SK-N-SH (cell line): ENCODE measurements at regions not wholly inside any gene's neighbourhood (a gene's known extent, or its start where the extent isn't known, plus 50 kb on each side); places are given as distances from the start of the nearest gene placed in this dataset.

Experiments
- CTCF ChIA-PET: fragments of 300-600, 350-600 bp; formaldehyde crosslinking; extraction: SDS; loops from one replicate; lab custom pipeline; 2021; lab: Yijun Ruan, JAX
- POLR2A ChIA-PET: fragments of 350-600 bp; sonication (Branson Sonifier 250); formaldehyde crosslinking; extraction: SDS; loops from one replicate; lab custom pipeline; 2020; ENCODE audit warnings: antibody characterized with exemption, inconsistent platforms; lab: Yijun Ruan, JAX
- DNase-seq: peaks from one replicate; pipeline ENCODE4 v3.0.0; 2012
- H2AFZ ChIP-seq: fragments of 200-600 bp; sonication (generic); 2 replicates; pipeline ENCODE4 v1.8.1; 2016; ENCODE audit warnings: antibody characterized with exemption, mild to moderate bottlenecking, low read depth
- H3F3A ChIP-seq: fragments of 200-600 bp; sonication (generic); replicated peaks from 2 replicates; pipeline ENCODE3; 2016; ENCODE audit warnings: antibody characterized with exemption, mild to moderate bottlenecking; ENCODE audit not compliant: insufficient read depth
- H3K27ac ChIP-seq, 2 experiments: fragments of 200-500 bp in 1 of 2; fragments of 200-600 bp in 1 of 2; sonication (Bioruptor generic) in 1 of 2; sonication (generic), shearing (Covaris generic) in 1 of 2; 2 replicates each; pipeline versions ENCODE4 v1.5.1 to v1.6.1; 2014 to 2016; ENCODE audit warnings: low read depth in 2 of 2, inconsistent platforms in 1 of 2, low read length in 1 of 2, mild to moderate bottlenecking in 1 of 2, mixed read lengths in 1 of 2
- H3K27me3 ChIP-seq: fragments of 200-600 bp; sonication (generic), shearing (Covaris generic); 2 replicates; pipeline ENCODE4 v1.6.1; 2016; ENCODE audit warnings: mixed run types; ENCODE audit not compliant: insufficient read depth
- H3K36me3 ChIP-seq, 2 experiments: fragments of 200-500 bp in 1 of 2; fragments of 200-600 bp in 1 of 2; sonication (Bioruptor generic) in 1 of 2; sonication (generic) in 1 of 2; replicated peaks in 1 of 2; 2 replicates each; pipeline versions ENCODE3 to v1.5.1; 2014 to 2016; ENCODE audit warnings: low read length in 1 of 2, mild to moderate bottlenecking in 1 of 2; ENCODE audit not compliant: insufficient read depth in 2 of 2, control insufficient read depth in 1 of 2
- H3K4me1 ChIP-seq, 2 experiments: fragments of 200-500 bp in 1 of 2; fragments of 200-600 bp in 1 of 2; sonication (Bioruptor generic) in 1 of 2; sonication (generic), shearing (Covaris generic) in 1 of 2; 2 replicates each; pipeline versions ENCODE4 v1.5.1 to v1.6.1; 2014 to 2016; ENCODE audit warnings: low read depth in 1 of 2, low read length in 1 of 2, mixed run types in 1 of 2; ENCODE audit not compliant: insufficient read depth in 2 of 2, control insufficient read depth in 1 of 2
- H3K4me2 ChIP-seq: fragments of 200-600 bp; sonication (generic), shearing (Covaris generic); 2 replicates; pipeline ENCODE4 v1.6.1; 2017; ENCODE audit warnings: mixed run types
- H3K4me3 ChIP-seq, 2 experiments: fragments of 200-500 bp in 1 of 2; fragments of 200-600 bp in 1 of 2; sonication (Bioruptor generic) in 1 of 2; sonication (generic), shearing (Covaris generic) in 1 of 2; 2 replicates each; pipeline versions ENCODE4 v1.5.1 to v1.8.1; 2014 to 2016; ENCODE audit warnings: low read depth in 2 of 2, inconsistent platforms in 1 of 2, low read length in 1 of 2, mild to moderate bottlenecking in 1 of 2, mixed read lengths in 1 of 2, moderate library complexity in 1 of 2
- H3K79me2 ChIP-seq: fragments of 200-600 bp; sonication (generic); 2 replicates; pipeline ENCODE4 v1.8.1; 2017; ENCODE audit warnings: mild to moderate bottlenecking; ENCODE audit not compliant: insufficient read depth
- H3K9ac ChIP-seq: fragments of 200-600 bp; sonication (generic); 2 replicates; pipeline ENCODE4 v1.6.1; 2017; ENCODE audit warnings: mixed run types
- H3K9me2 ChIP-seq: fragments of 200-600 bp; sonication (generic); 2 replicates; pipeline ENCODE4 v1.6.1; 2017; ENCODE audit warnings: mixed run types
- H3K9me3 ChIP-seq: fragments of 200-600 bp; sonication (generic); 2 replicates; pipeline ENCODE4 v1.6.1; 2017; ENCODE audit warnings: mixed run types, mild to moderate bottlenecking, moderate library complexity
- H4K20me1 ChIP-seq: fragments of 200-600 bp; sonication (generic); 2 replicates; pipeline ENCODE4 v1.6.1; 2017; ENCODE audit warnings: mild to moderate bottlenecking, mixed run types; ENCODE audit not compliant: insufficient read depth
- ELF1 ChIP-seq: IDR thresholded peaks from 2 replicates; pipeline ENCODE4 v1.4.0; 2012
- EZH2phosphoT487 ChIP-seq: fragments of 200-600 bp; sonication (generic); IDR thresholded peaks from 2 replicates; pipeline ENCODE4 v1.6.1; 2017; ENCODE audit warnings: low read depth, mixed run types, mild to moderate bottlenecking, antibody characterized with exemption, moderate library complexity, borderline replicate concordance
- FOXM1 ChIP-seq: IDR thresholded peaks from 2 replicates; pipeline ENCODE4 v1.4.0; 2012; ENCODE audit warnings: low read depth, mild to moderate bottlenecking
- GATA2 ChIP-seq: sonication (generic); formaldehyde crosslinking; IDR thresholded peaks from 2 replicates; pipeline ENCODE4 v1.5.0; 2020; ENCODE audit warnings: mild to moderate bottlenecking, missing genetic modification reagents
- RCOR1 ChIP-seq: fragments of 150-350 bp; IDR thresholded peaks from 2 replicates; pipeline ENCODE4 v1.6.1; 2017; ENCODE audit warnings: antibody characterized with exemption, low read length
- TAF1 ChIP-seq: IDR thresholded peaks from 2 replicates; pipeline ENCODE4 v1.6.1; 2012; ENCODE audit warnings: low read depth, mild to moderate bottlenecking, low read length, moderate library complexity, borderline replicate concordance
- TCF12 ChIP-seq: IDR thresholded peaks from 2 replicates; pipeline ENCODE4 v1.4.0; 2012
- TEAD4 ChIP-seq: IDR thresholded peaks from 2 replicates; pipeline ENCODE4 v1.4.0; 2012; ENCODE audit warnings: mild to moderate bottlenecking, borderline replicate concordance; ENCODE audit not compliant: insufficient read depth
- WGBS: methylation state at CpG from one replicate; pipeline ENCODE4 v1.1.6; 2017; ENCODE audit warnings: low lambda C conversion rate; 5-methylcytosine and 5-hydroxymethylcytosine counted together
- TF ChIP-seq, protein P1 (sequence below): IDR thresholded peaks from 2 replicates; pipeline ENCODE4 v1.4.0; 2012; ENCODE audit warnings: low read depth
- TF ChIP-seq, protein P2 (sequence below): IDR thresholded peaks from 2 replicates; pipeline ENCODE4 v1.4.0; 2012; ENCODE audit warnings: low read depth, borderline replicate concordance
- TF ChIP-seq, protein P3 (sequence below): fragments of 150-350 bp; IDR thresholded peaks from 2 replicates; pipeline ENCODE4 v1.6.1; 2017; ENCODE audit warnings: antibody characterized with exemption, low read length, low read depth, borderline replicate concordance
- TF ChIP-seq, protein P4 (sequence below): IDR thresholded peaks from 2 replicates; pipeline ENCODE4 v1.4.0; 2012; ENCODE audit warnings: low read depth, borderline replicate concordance
- TF ChIP-seq, protein P5 (sequence below): fragments of 200-600 bp; sonication (generic); IDR thresholded peaks from 2 replicates; pipeline ENCODE4 v1.6.1; 2017; ENCODE audit warnings: antibody characterized with exemption, mild to moderate bottlenecking, moderate library complexity

DNA sequence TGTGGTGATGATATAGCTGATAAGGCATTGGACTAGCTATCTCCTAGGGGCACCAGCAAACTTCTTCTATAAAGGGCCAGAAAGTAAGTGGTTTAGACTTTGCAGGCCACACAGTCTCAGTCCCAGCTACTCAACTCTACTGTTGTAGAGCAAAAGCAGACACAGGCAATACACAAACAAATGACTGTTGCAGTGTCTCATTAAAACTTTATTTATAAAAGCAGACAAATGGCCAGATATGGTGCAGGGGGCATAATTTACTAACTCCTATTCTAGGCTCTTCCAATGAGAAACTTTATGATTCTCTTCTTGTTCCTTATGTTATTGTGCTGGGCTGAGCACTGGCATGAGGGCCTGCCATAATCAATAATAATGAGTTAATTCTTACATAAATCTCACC lies 176.8 kb upstream of the POU3F1 start:
- Histone ChIP-seq H3K9me3 (no peaks in the 10 kb centered on the region), H3K9ac (no peak overlapping the region), H3K36me3 (no peaks in the 10 kb centered on the region), H3K4me3 (no peak overlapping the region), H3K27ac (no peak overlapping the region), H3F3A (no peaks in the 10 kb centered on the region), H3K4me1 (peaks cover 0 to 9% of the 10 kb centered on the region in 2 experiments; a peak in 1 of 4 replicates), H3K9me2 (no peaks in the 10 kb centered on the region), H3K27me3 (no peaks in the 10 kb centered on the region), H2AFZ (no peak overlapping the region), H3K79me2 (no peaks in the 10 kb centered on the region), H3K4me2 (no peak overlapping the region), H4K20me1 (no peaks in the 10 kb centered on the region)
- no peak for DNase-seq
- no peak for TF ChIP-seq FOXM1
- no peak for TF ChIP-seq TCF12
- TF ChIP-seq, protein P1, sequence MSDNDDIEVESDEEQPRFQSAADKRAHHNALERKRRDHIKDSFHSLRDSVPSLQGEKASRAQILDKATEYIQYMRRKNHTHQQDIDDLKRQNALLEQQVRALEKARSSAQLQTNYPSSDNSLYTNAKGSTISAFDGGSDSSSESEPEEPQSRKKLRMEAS: no peak
- no peak for TF ChIP-seq TAF1
- TF ChIP-seq, protein P2, sequence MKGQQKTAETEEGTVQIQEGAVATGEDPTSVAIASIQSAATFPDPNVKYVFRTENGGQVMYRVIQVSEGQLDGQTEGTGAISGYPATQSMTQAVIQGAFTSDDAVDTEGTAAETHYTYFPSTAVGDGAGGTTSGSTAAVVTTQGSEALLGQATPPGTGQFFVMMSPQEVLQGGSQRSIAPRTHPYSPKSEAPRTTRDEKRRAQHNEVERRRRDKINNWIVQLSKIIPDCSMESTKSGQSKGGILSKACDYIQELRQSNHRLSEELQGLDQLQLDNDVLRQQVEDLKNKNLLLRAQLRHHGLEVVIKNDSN: no peak
- TF ChIP-seq, protein P3, sequence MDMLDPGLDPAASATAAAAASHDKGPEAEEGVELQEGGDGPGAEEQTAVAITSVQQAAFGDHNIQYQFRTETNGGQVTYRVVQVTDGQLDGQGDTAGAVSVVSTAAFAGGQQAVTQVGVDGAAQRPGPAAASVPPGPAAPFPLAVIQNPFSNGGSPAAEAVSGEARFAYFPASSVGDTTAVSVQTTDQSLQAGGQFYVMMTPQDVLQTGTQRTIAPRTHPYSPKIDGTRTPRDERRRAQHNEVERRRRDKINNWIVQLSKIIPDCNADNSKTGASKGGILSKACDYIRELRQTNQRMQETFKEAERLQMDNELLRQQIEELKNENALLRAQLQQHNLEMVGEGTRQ: no peak
- no peak for TF ChIP-seq TEAD4
- ChIA-PET POLR2A (no interaction called here), CTCF (no interaction called here)

DNA sequence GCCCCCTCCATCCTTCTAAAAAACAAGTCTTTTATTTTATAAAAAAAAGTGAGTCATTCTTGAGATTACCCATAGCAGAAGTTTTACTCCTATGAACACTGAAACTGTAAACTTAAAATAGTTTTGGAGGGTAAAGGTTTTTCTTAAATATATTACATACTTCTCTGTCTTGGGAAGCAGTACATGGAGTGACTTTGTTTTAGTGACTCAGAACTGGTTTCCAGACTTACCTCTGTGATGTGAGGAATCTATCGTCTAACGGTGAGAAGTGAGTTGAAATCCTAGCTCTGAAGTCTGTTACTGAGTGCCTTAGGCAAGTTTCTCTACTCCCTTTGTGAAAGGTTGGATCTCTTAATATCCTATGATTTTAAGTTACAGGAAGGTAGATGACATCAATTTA lies 176.3 kb upstream of the POU3F1 start:
- Histone ChIP-seq H3K27me3 (no peaks in the 10 kb centered on the region), H3K79me2 (no peaks in the 10 kb centered on the region), H4K20me1 (no peaks in the 10 kb centered on the region), H3K9ac (no peak overlapping the region), H3K36me3 (no peaks in the 10 kb centered on the region), H3F3A (no peaks in the 10 kb centered on the region), H2AFZ (no peak overlapping the region), H3K4me2 (no peak overlapping the region), H3K9me3 (no peaks in the 10 kb centered on the region), H3K9me2 (no peaks in the 10 kb centered on the region), H3K4me1 (peaks cover 0 to 9% of the 10 kb centered on the region in 2 experiments; a peak in 1 of 4 replicates), H3K27ac (no peak overlapping the region), H3K4me3 (no peak overlapping the region)
- DNase-seq: no peak
- ChIA-PET CTCF (no interaction called here), POLR2A (no interaction called here)
- WGBS: 10% methylated on average over 2 of the region's 2 CpGs
- TF ChIP-seq EZH2phosphoT487 (no peak), GATA2 (no peak), ELF1 (no peak), RCOR1 (no peak), TEAD4 (no peak)
- TF ChIP-seq, protein P4, sequence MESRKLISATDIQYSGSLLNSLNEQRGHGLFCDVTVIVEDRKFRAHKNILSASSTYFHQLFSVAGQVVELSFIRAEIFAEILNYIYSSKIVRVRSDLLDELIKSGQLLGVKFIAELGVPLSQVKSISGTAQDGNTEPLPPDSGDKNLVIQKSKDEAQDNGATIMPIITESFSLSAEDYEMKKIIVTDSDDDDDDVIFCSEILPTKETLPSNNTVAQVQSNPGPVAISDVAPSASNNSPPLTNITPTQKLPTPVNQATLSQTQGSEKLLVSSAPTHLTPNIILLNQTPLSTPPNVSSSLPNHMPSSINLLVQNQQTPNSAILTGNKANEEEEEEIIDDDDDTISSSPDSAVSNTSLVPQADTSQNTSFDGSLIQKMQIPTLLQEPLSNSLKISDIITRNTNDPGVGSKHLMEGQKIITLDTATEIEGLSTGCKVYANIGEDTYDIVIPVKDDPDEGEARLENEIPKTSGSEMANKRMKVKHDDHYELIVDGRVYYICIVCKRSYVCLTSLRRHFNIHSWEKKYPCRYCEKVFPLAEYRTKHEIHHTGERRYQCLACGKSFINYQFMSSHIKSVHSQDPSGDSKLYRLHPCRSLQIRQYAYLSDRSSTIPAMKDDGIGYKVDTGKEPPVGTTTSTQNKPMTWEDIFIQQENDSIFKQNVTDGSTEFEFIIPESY: no peak
- TF ChIP-seq, protein P5, sequence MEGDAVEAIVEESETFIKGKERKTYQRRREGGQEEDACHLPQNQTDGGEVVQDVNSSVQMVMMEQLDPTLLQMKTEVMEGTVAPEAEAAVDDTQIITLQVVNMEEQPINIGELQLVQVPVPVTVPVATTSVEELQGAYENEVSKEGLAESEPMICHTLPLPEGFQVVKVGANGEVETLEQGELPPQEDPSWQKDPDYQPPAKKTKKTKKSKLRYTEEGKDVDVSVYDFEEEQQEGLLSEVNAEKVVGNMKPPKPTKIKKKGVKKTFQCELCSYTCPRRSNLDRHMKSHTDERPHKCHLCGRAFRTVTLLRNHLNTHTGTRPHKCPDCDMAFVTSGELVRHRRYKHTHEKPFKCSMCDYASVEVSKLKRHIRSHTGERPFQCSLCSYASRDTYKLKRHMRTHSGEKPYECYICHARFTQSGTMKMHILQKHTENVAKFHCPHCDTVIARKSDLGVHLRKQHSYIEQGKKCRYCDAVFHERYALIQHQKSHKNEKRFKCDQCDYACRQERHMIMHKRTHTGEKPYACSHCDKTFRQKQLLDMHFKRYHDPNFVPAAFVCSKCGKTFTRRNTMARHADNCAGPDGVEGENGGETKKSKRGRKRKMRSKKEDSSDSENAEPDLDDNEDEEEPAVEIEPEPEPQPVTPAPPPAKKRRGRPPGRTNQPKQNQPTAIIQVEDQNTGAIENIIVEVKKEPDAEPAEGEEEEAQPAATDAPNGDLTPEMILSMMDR: no peak
